ENCODE measurements at regions not wholly inside any gene's neighbourhood (a gene's known extent, or its start where the extent isn't known, plus 50 kb on each side); places are given as distances from the start of the nearest gene placed in this dataset.

- TF ChIP-seq CHD1 (IDR thresholded peaks at IDR 0.05; ENCODE audit: low read depth, low read length) (no peak), GABPA (IDR thresholded peaks at IDR 0.05; ENCODE audit: borderline replicate concordance, insufficient read depth, low read length) (no peak), EP300 (IDR thresholded peaks at IDR 0.05; ENCODE audit: borderline replicate concordance in 1 of 2, low read depth in 2 of 2, low read length in 2 of 2) (no peak), CREB1 (IDR thresholded peaks at IDR 0.05) (no peak), TAF1 (IDR thresholded peaks at IDR 0.05; ENCODE audit: low read depth, low read length) (no peak)
Measured at GRCh38 chr1:67542747-67543146, 112.5 kb upstream of the SERBP1 start (continued).

Measured in H1 (cell line).